ENCODE measurements at regions not wholly inside any gene's neighbourhood (a gene's known extent, or its start where the extent isn't known, plus 50 kb on each side); places are given as distances from the start of the nearest gene placed in this dataset.

DNA sequence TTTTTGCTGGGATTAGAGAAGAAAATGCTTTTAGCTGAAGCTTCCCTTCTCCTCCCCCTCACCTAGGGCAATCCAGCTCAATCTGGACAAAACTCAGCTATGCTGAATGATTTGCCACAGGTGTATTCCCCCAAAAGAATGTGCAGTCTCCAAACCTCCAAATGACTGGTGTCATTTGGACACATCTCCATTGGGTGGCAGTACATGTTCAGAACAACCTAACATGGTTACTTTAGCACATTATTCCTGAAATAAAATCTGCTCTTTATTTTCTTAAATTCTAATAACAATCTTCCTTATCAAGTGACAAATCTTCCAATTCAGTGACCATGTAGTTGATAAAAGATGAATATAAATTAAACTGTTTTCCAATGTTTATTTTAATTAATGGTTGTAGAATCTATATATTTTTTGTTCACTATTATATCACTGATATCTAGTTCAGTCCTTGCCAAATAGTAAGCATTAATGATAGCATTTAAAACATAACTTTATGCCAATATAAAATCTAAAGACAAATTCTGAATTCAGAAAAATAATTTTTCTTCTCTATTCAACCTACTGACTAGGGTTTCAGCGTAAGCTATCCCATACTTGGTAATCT is 61.3 kb upstream of the MOCS2 start:
- TF ChIP-seq POLR2A (IDR thresholded peaks at IDR 0.05), result no peak
- TF ChIP-seq, protein P1, sequence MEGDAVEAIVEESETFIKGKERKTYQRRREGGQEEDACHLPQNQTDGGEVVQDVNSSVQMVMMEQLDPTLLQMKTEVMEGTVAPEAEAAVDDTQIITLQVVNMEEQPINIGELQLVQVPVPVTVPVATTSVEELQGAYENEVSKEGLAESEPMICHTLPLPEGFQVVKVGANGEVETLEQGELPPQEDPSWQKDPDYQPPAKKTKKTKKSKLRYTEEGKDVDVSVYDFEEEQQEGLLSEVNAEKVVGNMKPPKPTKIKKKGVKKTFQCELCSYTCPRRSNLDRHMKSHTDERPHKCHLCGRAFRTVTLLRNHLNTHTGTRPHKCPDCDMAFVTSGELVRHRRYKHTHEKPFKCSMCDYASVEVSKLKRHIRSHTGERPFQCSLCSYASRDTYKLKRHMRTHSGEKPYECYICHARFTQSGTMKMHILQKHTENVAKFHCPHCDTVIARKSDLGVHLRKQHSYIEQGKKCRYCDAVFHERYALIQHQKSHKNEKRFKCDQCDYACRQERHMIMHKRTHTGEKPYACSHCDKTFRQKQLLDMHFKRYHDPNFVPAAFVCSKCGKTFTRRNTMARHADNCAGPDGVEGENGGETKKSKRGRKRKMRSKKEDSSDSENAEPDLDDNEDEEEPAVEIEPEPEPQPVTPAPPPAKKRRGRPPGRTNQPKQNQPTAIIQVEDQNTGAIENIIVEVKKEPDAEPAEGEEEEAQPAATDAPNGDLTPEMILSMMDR (IDR thresholded peaks at IDR 0.05), result peak in 1 of 3 donors; percentile 37
